Lower lobe of right lung (tissue), 2 donors: ENCODE measurements at regions not wholly inside any gene's neighbourhood (a gene's known extent, or its start where the extent isn't known, plus 50 kb on each side); places are given as distances from the start of the nearest gene placed in this dataset.

Experiments used
- ATAC-seq, 2 donors: fragments of 200-7000 bp; cut with Tn5 transposase; one replicate each; pipeline ENCODE4 v1.9.1; 2020 to 2022; ENCODE audit warnings: mild to moderate bottlenecking in 2 of 2, moderate library complexity in 2 of 2
- DNase-seq: peaks from one replicate; pipeline ENCODE4 v3.0.0-alpha.2; 2020
- H3K27ac ChIP-seq: fragments of 200-600 bp; one replicate; pipeline ENCODE4 v1.8.0; 2022
- H3K27me3 ChIP-seq: fragments of 200-600 bp; one replicate; pipeline ENCODE4 v1.8.0; 2022; ENCODE audit warnings: low read depth
- H3K36me3 ChIP-seq: fragments of 200-600 bp; one replicate; pipeline ENCODE4 v1.8.0; 2022; ENCODE audit warnings: mild to moderate bottlenecking
- H3K4me1 ChIP-seq: fragments of 200-600 bp; one replicate; pipeline ENCODE4 v1.8.0; 2022
- H3K4me3 ChIP-seq: fragments of 200-600 bp; one replicate; pipeline ENCODE4 v1.8.0; 2022; ENCODE audit warnings: mild to moderate bottlenecking
- H3K9me3 ChIP-seq: fragments of 200-600 bp; one replicate; pipeline ENCODE4 v1.8.0; 2022
- intact Hi-C: fragments of 100-400 bp; cut with DNase I; formaldehyde crosslinking; loops from one replicate; pipeline ENCODE4 v1.11.0; 2022
- TF ChIP-seq, protein P1 (sequence below): fragments of 200-600 bp; IDR thresholded peaks from one replicate; pipeline ENCODE4 v1.8.0; 2022; ENCODE audit warnings: antibody characterized with exemption, mild to moderate bottlenecking
- donor health status: DM: no; HTN: yes; CAD: no; lungs with severe emphysema.

DNA sequence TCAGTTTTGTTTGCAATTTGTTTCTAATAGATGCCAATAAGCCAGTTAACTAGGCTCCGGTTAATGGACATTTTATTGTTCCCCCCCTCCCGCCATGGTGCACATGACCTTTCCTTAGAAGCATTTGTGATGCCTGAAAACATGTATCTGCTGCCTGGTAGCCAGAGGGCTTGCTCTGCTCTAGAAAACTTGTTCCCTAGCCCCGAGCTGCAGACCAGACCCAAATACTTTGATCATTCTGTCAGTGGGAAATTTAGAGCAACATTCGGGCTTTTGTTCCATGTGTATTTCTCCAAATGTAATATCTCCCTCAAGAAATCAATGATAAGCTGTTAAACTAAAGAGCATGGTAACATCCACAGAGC is 104.7 kb downstream of the EVX1 start:
- Histone ChIP-seq H3K4me1 (no peaks in the 10 kb centered on the region), H3K27me3 (no peaks in the 10 kb centered on the region), H3K9me3 (no peaks in the 10 kb centered on the region), H3K36me3 (no peaks in the 10 kb centered on the region), H3K4me3 (no peak overlapping the region), H3K27ac (no peak overlapping the region)
- TF ChIP-seq, protein P1, sequence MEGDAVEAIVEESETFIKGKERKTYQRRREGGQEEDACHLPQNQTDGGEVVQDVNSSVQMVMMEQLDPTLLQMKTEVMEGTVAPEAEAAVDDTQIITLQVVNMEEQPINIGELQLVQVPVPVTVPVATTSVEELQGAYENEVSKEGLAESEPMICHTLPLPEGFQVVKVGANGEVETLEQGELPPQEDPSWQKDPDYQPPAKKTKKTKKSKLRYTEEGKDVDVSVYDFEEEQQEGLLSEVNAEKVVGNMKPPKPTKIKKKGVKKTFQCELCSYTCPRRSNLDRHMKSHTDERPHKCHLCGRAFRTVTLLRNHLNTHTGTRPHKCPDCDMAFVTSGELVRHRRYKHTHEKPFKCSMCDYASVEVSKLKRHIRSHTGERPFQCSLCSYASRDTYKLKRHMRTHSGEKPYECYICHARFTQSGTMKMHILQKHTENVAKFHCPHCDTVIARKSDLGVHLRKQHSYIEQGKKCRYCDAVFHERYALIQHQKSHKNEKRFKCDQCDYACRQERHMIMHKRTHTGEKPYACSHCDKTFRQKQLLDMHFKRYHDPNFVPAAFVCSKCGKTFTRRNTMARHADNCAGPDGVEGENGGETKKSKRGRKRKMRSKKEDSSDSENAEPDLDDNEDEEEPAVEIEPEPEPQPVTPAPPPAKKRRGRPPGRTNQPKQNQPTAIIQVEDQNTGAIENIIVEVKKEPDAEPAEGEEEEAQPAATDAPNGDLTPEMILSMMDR: no peak
- DNase-seq (no peak), ATAC-seq (no peak)
- intact Hi-C loops: no loop called here

DNA sequence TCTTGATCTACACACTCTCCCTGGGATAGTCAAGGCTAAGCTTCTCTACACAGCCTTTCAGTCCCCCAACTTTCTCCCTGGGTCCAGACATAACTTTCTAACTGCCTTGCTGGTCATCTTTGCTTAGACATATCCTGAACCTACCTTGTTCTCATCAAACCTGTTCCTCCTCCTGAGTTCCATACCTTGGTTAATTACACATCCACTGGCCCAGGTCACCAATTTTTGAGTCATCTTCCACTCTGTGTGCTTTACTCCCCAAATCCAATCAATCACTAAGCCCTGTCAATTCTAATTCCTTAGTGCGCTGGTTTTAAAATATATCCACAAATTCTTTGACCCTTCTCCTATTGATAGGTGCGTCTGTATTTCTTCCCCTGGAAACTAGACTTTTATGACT is 107.0 kb downstream of the EVX1 start:
- ATAC-seq (no peak), DNase-seq (no peak)
- Histone ChIP-seq H3K4me1 (no peaks in the 10 kb centered on the region), H3K9me3 (no peaks in the 10 kb centered on the region), H3K36me3 (no peaks in the 10 kb centered on the region), H3K27ac (no peak overlapping the region), H3K27me3 (no peaks in the 10 kb centered on the region), H3K4me3 (no peak overlapping the region)
- TF ChIP-seq, protein P1: no peak
- intact Hi-C loops: no loop called here

DNA sequence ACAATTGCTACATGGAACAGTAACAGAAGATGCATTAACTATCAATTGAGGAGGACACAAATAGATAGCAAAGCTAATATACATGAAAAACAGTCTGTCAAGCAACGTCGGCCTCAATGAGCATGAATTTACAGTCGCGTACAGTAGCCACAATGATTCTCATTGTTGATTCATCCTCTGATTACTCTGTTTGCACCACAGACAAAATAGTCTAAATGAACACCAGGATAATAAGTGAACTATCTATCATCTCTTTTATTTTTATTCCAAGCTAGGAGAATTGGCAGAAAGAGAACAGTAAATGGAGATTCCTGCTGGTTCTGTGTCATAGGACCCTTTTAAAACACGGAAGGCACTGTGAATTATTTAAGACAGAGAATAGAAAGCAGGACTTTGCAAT is 108.5 kb downstream of the EVX1 start:
- TF ChIP-seq, protein P1: no peak
- H3K36me3 ChIP-seq: no peaks in the 10 kb centered on the region
- H3K9me3 ChIP-seq: no peaks in the 10 kb centered on the region
- no peaks in the 10 kb centered on the region for H3K4me1 ChIP-seq
- no peak overlapping the region for H3K4me3 ChIP-seq
- intact Hi-C loops: no loop called here
- H3K27me3 ChIP-seq: no peaks in the 10 kb centered on the region
- H3K27ac ChIP-seq: no peak overlapping the region
- DNase-seq (no peak), ATAC-seq (no peak)

DNA sequence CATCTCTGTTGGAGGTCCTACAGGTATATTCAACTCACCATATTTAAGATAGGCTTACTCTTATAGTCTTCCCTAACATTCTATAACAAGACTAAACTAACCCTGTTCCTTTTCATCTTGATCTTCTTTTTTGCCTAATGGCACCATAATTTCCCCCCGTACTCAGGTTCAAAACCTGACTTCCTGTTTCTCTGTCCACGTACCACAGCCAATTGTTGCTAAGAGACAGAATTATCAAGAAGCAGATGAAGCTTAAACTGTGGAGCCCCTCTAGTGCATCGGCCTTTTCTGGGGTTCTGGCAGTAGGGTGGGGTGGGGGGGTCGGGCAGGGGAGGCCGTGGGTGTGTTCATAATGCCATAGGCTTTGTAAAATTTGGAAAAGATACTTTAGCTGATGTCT is 109.2 kb downstream of the EVX1 start:
- Histone ChIP-seq H3K36me3 (no peaks in the 10 kb centered on the region), H3K9me3 (no peaks in the 10 kb centered on the region), H3K27me3 (no peaks in the 10 kb centered on the region), H3K4me3 (no peak overlapping the region), H3K4me1 (no peaks in the 10 kb centered on the region), H3K27ac (no peak overlapping the region)
- intact Hi-C loops: no loop called here
- ATAC-seq: no peak
- DNase-seq: no peak
- TF ChIP-seq, protein P1: no peak

DNA sequence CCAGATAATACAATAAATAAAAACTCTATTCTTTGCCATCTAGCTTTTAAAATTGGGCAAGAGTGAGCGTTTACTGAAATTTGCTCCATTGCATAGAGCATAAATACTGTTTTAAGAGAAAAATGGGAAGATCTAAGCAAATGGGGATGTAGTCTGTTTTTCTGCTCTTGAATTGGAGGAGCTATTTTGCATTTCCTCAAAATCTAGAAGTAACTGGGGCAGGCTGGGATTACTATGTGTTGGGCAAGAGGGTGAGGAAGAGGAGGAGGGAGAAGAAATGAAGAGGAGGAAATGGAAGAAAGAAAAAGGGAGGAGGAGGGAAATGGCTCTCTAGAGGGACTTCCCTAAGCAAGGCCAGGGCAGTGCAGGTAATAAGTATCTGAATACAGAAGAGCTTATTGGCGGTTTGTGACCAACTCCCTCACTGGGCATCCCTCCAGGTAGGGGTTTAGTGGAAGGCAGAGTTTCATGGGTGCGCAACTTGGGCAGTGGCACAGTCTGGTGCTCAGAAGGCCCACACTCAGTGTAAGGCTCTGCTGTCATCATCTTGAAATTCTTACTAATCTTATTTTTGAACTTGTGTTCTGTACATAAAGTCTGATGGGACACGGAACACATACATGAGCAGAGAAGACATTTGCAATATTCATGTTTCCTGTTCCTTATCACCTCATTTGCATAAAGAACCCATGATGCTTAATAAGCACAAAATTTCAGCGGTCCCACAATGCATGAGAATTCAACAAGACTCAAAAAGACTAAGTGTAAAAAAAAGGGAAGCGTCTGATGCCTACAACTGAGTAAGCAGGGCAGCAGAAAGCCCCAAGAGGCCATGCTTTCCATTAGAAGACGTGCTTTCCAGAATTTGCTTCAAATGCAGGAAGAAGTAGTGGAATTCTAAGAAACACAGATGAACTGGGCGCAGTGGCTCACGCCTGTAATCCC is 116.9 kb downstream of the EVX1 start:
- ATAC-seq (peak; percentile 12 to 27), DNase-seq (no peak)
- Histone ChIP-seq H3K4me3 (no peak overlapping the region), H3K36me3 (no peaks in the 10 kb centered on the region), H3K4me1 (no peaks in the 10 kb centered on the region), H3K9me3 (no peaks in the 10 kb centered on the region), H3K27me3 (no peaks in the 10 kb centered on the region), H3K27ac (no peak overlapping the region)
- intact Hi-C loops: no loop called here
- TF ChIP-seq, protein P1: no peak
